HG03095 (cell line): ENCODE measurements at regions not wholly inside any gene's neighbourhood (a gene's known extent, or its start where the extent isn't known, plus 50 kb on each side); places are given as distances from the start of the nearest gene placed in this dataset.
"Not testable (repeated sequence)": the region's sequence is repeated elsewhere in the genome, so short reads cannot be mapped to it uniquely, and the experiment has no call there.

Source experiments
- ATAC-seq: cut with Tn5 transposase; IDR thresholded peaks from one replicate; pipeline ENCODE4 v1.9.1; 2021; ENCODE audit warnings: moderate library complexity; ENCODE audit not compliant: unreplicated experiment

GRCh38 chr4:188989371-188989770 is 850.1 kb downstream of the TRIML1 start:
- no peak for ATAC-seq

GRCh38 chr4:188992706-188993105 is 853.5 kb downstream of the TRIML1 start:
- no peak for ATAC-seq

GRCh38 chr4:188993871-188994270 is 854.6 kb downstream of the TRIML1 start:
- no peak for ATAC-seq

GRCh38 chr4:189001283-189001970 is 862.2 kb downstream of the TRIML1 start:
- ATAC-seq: no peak

GRCh38 chr4:189001971-189002450 is 862.8 kb downstream of the TRIML1 start:
- ATAC-seq: no peak

GRCh38 chr4:189002475-189002874 is 863.2 kb downstream of the TRIML1 start:
- ATAC-seq: no peak

GRCh38 chr4:189010452-189011217 is 871.4 kb downstream of the TRIML1 start:
- not testable (repeated sequence) for ATAC-seq

- no peak for ATAC-seq
These were observed 882.6 kb downstream of the TRIML1 start for GRCh38 chr4:189021831-189022230.

- ATAC-seq: no peak
These were observed 883.3 kb downstream of the TRIML1 start for GRCh38 chr4:189022440-189023035.

- ATAC-seq: no peak
These were observed 890.8 kb downstream of the TRIML1 start for GRCh38 chr4:189029976-189030504.

- ATAC-seq: no peak
These were observed 893.5 kb downstream of the TRIML1 start for GRCh38 chr4:189032606-189033338.

GRCh38 chr4:189033801-189034347 is 894.6 kb downstream of the TRIML1 start:
- ATAC-seq: no peak

GRCh38 chr4:189035091-189035490 is 895.9 kb downstream of the TRIML1 start:
- ATAC-seq: no peak

- no peak for ATAC-seq
These were observed 896.4 kb downstream of the TRIML1 start for GRCh38 chr4:189035654-189036053.

- ATAC-seq: no peak
These were observed 897.7 kb downstream of the TRIML1 start for GRCh38 chr4:189036906-189037305.

GRCh38 chr4:189046642-189047041 is 894.0 kb upstream of the FRG1 start:
- no peak for ATAC-seq

- no peak for ATAC-seq
These were observed 892.6 kb upstream of the FRG1 start for GRCh38 chr4:189048119-189048518.

GRCh38 chr4:189049682-189050081 is 891.0 kb upstream of the FRG1 start:
- ATAC-seq: no peak

GRCh38 chr4:189050643-189051042 is 890.0 kb upstream of the FRG1 start:
- no peak for ATAC-seq

GRCh38 chr4:189053621-189054020 is 887.1 kb upstream of the FRG1 start:
- ATAC-seq: no peak

- no peak for ATAC-seq
These were observed 880.6 kb upstream of the FRG1 start for GRCh38 chr4:189060104-189060503.
